GM18858 (cell line): ENCODE measurements at regions not wholly inside any gene's neighbourhood (a gene's known extent, or its start where the extent isn't known, plus 50 kb on each side); places are given as distances from the start of the nearest gene placed in this dataset.
"Not testable (repeated sequence)": the region's sequence is repeated elsewhere in the genome, so short reads cannot be mapped to it uniquely, and the experiment has no call there.

Experiments
- ATAC-seq: cut with Tn5 transposase; IDR thresholded peaks from one replicate; pipeline ENCODE4 v1.9.1; 2021; ENCODE audit not compliant: unreplicated experiment

- no peak for ATAC-seq
These were observed 465.3 kb downstream of the CBLN4 start for GRCh38 chr20:55540013-55540412.

GRCh38 chr20:55538261-55538908, 466.9 kb downstream of the CBLN4 start:
- ATAC-seq, result no peak

GRCh38 chr20:55535366-55535765, 470.0 kb downstream of the CBLN4 start:
- ATAC-seq, result no peak

GRCh38 chr20:55533632-55534031, 471.7 kb downstream of the CBLN4 start:
- ATAC-seq, result no peak

GRCh38 chr20:55530763-55531162, 474.6 kb downstream of the CBLN4 start:
- ATAC-seq, result no peak

GRCh38 chr20:55528482-55528881, 476.8 kb downstream of the CBLN4 start:
- ATAC-seq, result no peak

- no peak for ATAC-seq
These were observed 483.0 kb downstream of the CBLN4 start for GRCh38 chr20:55522296-55522815.

DNA sequence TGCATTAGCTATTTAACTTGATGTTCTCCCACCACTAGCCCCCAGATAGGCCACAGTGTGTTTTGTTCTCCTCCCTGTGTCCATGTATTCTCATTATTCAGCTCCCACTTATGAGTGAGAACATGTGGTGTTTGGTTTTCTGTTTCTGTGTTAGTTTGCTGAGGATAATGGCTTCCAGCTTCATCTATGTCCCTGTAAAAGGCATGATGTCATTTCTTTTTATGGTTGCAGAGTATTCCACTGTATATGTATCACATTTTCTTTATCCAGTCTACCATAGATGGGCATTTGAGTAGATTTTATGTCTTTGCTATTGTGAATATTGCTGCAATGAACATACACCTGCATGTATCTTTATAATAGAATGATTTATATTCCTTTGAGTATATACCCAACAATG, 487.7 kb downstream of the CBLN4 start:
- ATAC-seq, result not testable (repeated sequence)

- no peak for ATAC-seq
These were observed 489.5 kb downstream of the CBLN4 start for GRCh38 chr20:55515832-55516231.

DNA sequence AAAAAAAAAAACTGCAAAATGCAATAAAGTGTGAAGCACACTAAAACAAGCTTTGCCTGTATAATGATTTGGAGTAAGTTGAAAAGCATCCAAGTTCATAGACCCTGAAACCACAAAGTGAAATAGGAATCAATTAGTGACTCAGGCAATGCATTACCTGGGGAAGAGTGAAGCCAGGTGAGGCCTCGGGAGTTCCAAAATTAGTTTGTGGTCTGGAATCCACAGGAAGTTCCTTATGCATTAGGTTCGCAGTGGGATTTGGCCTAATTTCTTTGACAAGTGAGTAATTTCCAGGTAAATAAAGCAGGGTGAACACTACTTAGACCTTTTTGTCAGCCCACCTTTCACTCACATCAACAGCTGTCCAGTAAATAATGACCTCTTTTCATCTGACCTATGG, 490.8 kb downstream of the CBLN4 start:
- no peak for ATAC-seq

DNA sequence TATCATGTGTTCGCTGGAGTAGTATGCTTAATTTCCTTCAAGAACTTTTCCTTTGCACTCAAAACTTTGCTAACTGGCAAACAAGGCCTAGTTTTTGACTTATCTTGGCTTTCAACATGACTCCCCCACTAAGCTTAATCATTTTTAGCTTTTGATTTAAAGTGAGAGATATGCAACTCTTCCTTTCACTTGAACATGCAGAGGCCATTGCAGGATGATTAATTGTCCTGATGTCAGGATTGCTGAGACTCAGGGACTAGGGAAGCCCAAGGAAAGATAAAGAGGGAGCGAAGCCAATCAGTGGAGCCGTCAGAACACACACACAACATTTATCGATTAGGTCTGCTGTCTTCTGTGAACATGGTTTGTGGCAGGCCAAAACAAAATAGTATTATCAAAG, 491.4 kb downstream of the CBLN4 start:
- ATAC-seq, result no peak

DNA sequence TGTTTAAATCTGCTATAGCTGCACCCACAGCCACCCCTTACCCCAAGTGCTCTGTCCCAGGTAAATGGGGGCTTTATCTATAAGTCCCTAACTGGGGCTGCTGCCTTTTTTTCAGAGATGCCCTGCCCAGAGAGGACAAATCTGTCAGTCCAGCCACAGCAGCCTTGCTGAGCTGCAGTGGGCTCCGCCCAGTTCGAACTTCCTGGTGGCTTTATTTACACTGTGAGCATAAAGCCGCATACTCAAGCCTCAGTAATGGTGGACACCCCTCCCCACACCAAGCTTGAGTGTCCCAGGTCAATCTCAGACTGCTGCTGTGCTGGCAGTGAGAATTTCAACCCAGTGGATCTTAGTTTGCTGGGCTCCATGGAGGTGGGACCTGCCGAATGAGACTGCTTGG, 505.2 kb downstream of the CBLN4 start:
- no peak for ATAC-seq

DNA sequence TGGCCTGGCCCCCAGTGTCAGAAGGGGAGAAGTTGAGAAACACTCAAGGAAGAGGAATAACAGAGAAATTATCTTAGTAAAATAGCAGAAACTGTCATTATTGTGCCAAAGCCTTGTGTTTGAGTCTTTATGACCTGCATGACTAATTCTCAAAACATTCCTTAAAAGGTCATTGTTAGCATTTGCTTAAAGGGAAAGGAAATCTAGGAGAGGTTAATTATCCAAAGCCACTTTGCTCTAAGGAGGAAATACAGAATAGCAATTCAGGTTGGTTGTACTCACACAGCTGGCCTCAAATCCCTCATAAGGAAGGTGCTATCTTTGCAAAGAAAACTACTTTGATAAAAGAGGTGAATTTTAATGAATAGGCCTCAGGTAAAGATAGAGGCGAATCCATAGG, 516.7 kb downstream of the CBLN4 start:
- ATAC-seq, result no peak

- no peak for ATAC-seq
These were observed 526.4 kb downstream of the CBLN4 start for GRCh38 chr20:55478724-55479450.

- no peak for ATAC-seq
These were observed 532.6 kb downstream of the CBLN4 start for GRCh38 chr20:55472704-55473103.

GRCh38 chr20:55471052-55472006, 534.0 kb downstream of the CBLN4 start:
- no peak for ATAC-seq

DNA sequence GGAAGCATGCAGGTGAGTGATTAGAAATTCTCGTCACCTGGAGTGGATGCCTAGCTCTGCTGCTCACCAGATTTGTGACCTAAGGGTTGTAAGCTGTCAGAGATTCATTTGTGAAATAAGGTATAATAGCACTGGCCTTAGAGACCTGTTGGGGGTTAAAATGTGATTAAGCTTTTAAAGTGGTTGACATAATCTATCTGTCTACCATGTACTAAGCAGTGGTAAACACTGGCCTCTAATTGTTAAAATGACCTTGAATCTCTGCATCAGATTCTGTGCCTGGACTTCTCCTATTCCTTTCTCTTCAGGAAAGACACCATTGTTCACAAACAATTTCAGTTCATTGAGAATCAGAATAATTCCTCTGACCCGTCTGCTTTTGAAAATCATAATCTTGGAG, 536.2 kb downstream of the CBLN4 start:
- ATAC-seq, result no peak

GRCh38 chr20:55461519-55461918, 543.8 kb downstream of the CBLN4 start:
- no peak for ATAC-seq

DNA sequence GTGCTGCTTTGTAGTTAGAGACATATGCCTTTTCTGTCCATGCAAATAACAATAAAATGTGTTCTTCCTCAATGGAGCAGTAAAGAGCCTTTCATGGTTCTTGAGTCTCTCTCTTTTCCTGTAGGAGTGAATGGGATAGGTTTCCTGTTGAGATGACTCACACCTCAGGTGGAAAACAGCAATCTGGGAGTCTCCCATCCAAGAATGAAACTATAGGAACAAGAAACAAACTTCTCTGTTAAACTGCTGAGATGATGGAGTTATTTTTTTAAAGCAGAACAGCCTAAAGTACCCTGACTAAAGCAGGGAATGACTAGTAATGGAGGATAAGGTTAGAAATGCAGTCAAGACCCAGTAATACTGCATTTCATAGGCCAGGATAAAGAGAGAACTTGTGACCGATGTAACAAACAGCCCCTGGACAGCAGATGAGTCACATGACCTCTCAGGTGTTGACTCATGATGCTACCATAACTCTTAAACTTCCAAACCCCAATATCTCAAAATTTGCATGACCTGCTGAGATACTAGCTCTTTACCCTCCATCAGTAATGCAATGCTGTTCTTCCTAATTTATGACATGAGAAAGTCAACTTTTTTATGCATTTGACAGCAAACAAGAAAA, 548.9 kb downstream of the CBLN4 start:
- no peak for ATAC-seq

DNA sequence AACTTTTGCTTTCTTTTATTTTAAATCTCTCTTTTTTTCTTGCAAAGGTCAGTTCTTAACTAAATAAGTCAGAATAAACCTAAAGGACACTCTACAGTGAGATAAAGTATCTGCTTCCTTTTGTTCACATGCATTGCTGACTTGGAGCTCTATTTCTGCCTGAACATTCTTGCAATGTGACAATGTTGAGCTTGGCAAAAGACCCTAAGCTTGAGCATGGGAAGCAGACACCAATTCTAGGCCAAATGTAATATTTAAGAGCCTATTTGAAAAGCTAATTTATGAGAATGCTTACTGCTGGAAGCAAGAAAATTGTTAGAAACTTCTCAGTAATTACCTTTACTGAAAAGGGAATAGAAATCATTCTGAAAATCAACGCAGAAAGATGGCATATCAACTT, 556.2 kb downstream of the CBLN4 start:
- no peak for ATAC-seq

DNA sequence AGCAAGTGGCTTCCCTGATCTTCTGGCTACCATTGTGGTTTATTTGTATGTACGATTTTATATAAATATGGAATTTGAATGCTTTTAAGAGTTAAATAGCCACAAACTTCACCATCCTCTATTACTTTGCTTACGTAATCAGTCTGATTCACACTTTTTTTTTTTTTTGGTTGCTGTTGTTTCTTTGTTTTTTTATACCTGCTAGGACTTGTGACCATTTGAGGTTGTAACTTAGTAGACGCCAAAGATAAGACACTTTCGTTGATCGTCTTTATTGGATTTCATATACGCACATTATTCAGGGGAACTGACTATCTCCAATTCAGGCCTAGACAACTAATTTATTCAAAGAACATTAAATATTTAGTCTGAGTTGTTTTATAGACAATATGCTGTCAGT, 559.0 kb downstream of the CBLN4 start:
- ATAC-seq, result no peak
